ENCODE measurements at regions not wholly inside any gene's neighbourhood (a gene's known extent, or its start where the extent isn't known, plus 50 kb on each side); places are given as distances from the start of the nearest gene placed in this dataset.

DNA sequence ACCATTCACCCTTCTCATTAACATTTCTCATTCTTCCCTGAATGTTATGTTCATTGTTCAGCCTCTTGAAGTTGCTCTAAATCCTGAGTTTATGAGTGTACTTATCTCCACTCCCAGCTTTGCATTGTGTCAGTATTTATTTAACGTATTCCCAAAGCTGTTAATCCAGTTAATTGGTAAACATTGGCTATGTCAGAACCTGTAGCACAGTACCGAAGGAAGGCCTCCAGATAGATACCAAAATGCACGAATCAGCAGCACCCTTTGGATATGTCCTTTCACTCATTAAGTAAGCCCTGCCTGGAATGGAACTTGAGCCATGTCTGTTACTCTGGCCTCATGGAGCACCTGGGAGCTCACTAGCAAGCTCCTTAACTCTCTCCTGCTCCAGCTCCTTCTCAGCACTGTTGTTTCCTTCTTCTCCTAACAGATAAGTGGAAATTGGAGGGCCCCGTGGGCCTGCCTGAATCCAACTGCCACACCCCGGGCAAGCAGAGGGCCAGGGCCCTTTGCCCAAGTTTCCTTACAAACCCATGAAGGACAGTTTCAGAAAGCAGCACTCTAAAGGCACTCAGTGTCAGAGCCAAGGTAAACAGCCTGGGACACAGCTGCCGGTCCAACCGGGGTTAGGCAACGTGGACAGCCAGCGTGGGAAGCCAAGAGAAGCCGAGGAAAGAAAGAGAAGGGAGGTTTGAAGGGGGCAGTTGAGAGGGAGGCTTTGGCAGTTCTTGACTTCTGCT, 155.0 kb upstream of the SERP2 start:
- no peak for DNase-seq (ENCODE audit: low read depth)

DNA sequence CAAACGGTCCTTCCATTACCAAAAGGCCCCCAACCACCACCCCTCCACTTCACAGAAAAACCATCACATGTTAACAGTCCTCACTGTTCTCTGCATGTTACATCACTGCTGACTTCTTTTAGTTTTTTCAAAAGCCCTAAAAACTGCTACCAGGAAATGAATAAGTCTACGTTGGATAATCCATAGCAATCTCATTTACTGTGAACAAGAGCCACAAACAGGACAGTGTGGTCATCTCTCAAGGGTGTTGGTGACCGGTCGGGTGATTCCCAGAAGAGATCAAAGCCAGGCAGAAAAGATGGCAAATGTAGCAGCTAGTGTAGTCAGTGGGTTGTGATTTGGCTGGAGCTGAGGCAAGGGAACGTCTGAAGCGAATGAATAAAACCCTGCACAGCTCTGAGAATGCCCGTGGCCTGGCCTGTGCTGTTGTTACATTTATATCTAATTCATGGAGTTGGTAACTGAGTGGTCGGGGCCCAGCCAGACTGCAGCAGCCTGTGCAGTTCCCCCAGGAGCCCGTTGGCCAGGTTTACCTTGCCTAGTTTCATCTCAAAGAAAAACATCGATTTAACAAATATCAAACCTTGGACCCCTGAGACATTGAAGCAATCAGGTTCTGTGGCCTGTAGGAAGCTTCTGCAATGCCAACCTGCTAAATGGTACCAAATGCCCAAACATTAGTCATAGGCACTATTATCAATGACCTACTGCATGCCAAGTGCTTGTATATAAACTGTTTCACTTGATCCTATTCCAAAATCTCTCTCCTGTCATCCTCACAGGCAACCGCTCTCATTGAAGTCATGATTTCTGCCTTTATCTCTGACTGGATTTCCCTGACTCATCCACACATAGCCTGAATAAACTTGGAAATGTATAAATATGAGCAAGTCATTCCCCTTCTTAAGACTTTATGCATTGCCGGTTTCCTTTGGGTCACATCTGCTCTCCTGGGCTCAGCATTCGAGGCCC, 153.8 kb upstream of the SERP2 start:
- DNase-seq (ENCODE audit: low read depth), result peak; percentile 71

DNA sequence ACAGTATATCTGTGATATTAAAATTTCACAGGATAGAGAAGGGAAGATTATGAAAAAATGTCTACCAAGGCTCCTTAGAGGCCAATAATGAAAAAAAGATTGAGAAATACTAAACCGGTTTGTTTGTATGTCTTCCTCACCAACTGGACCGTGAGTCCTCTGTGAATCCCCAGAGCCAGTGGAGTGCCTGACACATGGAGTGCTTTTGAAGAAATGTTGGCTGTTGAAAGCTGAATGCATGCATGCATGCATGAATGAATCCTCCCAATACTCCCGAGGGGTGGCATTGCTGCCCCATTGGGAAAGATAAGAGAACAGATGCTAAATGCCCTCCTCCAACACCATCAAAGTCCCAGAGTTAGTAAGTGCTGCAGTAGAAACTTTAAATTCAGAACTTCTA, 152.7 kb upstream of the SERP2 start:
- no peak for DNase-seq (ENCODE audit: low read depth)

DNA sequence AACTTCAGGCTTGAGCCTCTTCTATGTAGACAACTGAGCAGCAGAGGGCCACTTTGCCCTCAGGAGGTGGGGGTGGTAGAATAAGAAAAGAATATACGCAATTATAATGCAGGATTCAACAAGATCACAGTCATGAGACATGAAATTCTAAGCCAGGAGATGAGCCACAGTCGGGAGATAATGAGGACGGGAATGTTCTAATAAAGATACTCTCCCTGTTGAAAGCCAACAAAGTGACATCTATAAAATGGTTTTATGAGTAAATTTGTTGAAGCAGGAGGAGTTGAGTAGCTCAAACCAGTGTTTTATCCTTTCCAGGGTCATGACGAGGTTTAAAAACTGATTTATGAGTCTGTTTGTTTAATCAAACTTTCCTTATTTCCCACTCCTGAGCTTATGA, 152.0 kb upstream of the SERP2 start:
- DNase-seq (ENCODE audit: low read depth), result no peak

DNA sequence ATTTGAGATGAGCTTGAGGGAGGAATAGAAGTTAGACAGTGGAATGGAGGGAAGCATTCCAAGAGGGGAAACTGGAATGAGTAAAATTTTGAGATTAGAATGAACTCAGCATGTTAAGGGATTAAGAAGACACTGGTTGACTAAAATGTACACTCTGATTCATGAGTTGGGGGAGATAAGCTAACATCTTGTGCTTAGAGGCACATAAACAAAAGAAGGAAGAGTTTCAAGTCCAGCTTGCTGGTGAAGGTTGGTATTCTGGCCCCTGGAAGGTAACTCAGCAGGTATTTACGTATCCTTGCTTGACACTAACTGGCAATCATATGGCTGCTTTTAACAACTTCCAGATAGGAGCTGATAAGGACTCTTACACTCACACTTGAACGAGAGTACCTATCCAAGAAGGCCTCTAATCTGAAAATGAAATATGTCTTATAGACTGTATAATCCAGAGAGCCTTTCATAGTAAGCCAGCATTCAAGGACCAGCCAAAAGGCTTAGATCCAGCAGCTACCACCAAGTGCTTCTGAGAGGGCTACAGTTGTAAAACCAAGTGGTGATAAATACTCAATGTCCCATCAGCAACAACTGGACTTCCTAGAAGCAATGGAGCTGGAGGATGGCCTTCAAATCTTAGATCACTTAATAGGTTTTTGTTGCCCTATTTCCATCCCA, 149.7 kb upstream of the SERP2 start:
- DNase-seq (ENCODE audit: low read depth), result no peak

DNA sequence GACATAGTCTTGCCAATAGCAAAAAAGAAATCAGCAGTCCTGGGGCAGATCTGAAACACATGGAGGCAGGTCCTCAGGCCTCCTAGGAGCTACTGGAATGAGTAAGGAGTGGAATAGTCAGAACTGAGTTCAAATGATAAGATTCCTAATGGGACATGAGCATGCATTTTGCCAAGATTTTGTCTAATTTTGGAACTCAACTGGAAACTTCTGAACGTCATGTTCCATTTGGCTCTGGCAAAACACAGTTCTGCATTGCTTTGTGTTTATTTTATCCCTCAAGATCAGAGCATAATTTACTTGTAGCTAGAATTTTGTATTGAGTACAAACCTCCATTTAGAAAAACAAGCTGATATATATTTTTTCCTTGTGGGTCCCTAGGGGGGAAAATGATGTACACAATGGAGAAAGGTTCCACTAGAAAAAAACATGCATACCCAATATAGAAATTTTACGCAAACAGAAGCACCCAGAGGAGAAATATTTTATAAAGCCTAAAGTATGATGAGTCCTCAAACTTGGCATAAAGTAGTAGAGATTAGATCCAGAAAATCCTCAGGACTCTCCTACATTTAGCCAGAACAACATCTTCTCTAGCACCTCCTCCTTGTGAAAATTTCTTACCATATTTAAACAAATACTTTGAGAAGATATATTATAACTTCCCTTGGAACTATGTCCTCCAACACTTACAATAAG, 149.0 kb upstream of the SERP2 start:
- DNase-seq (ENCODE audit: low read depth), result no peak

DNA sequence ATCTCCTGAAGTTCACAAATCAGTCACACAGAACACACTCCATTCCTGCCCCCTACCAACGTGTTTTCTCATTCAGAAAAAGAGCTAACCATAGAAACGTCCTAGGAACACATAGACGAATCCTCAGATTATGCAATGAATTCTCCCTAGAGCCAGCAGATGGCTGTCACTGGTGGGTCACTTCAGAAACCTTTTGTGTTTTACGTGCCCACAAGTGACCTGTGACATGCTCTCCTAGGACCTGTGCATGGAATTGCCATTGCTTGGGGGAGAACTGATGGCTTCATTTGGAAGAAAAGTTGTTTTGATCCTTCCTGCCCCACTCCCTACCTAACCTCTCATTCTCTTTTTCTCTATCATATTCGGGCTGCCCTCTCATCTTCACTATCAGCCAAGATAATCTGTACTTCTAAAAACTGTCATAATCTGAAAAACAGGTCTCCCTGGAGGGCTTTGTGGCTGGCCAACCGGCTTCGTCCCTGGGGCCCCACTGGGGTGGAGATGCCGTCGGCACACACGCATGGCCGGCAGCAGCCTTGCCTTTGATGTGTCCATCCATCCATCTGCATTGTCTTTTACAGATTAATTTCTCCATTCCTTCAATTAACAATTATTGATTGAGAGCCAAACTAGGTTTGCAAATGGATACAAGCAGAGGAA, 144.1 kb upstream of the SERP2 start:
- DNase-seq (ENCODE audit: low read depth), result no peak

DNA sequence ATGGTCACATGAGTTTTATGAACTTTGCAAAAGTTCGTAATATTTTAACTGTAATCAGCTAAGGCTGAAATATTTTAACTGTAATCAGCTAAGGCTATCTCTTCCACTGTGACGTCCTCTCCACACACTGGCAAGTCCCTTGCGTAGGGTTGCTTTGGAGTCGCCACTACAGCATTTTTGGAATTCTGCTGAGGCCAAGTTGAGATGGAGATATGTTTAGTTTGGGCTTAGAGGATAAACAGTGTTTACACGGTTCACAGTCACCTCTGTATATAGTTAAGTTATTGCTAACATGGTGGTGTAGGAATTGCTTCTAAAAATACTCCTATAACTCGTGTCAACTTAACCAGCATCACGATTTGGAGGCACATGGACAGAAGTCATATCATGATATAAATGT, 143.6 kb upstream of the SERP2 start:
- DNase-seq (ENCODE audit: low read depth), result no peak

DNA sequence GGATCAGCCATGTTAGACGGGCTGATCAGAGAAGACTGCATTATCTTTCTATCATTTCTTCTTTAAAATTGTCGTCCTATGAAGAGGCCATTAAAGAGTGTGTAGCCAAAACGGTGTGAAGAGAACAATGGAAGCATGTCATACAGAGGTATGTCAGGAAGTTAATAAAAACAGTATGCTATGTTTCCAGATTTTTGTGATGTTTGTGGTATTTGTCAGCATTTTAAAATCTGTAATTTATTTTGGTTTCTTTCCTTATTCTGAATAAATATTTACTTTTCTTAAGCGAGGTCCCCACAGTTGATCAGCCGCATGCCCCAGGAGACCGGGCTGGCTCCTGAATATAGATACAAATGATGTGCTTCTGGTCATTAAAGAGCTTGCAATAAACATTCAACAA, 142.9 kb upstream of the SERP2 start:
- DNase-seq (ENCODE audit: low read depth), result no peak

DNA sequence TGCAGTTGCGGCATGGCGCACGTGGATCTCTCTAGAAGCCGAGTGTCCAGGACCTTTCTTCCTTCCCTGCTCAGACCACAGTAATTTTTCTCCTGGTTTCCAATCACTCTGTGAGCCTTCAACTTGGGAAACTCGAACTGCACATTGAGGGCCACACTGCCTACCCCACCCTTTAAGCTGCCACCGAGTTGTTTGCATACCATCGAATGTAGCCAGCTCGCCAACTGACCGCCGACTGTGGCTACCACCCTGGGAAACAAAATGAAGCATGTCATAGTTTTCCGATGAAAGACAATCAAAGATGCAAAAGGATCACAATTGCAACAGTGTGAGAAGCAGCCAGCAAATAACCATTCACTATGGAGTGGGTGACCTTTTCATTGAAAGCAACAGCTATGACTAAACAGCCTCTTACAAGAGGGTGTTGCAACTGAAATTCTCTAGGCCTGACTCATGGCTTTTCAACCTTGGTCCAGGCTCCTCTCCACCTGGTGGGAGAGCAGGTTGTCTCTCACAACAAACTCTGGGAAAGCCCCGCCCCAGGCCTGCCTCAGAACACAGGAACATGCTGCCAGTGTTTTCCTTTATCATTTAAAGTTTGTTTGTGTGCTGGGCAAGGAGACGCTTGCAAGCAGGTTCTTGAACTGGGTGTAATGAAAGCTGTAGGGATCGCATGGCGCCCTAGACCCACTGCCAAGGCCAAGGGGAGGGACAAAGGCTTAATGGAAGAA, 141.7 kb upstream of the SERP2 start:
- DNase-seq (ENCODE audit: low read depth), result peak; percentile 51

DNA sequence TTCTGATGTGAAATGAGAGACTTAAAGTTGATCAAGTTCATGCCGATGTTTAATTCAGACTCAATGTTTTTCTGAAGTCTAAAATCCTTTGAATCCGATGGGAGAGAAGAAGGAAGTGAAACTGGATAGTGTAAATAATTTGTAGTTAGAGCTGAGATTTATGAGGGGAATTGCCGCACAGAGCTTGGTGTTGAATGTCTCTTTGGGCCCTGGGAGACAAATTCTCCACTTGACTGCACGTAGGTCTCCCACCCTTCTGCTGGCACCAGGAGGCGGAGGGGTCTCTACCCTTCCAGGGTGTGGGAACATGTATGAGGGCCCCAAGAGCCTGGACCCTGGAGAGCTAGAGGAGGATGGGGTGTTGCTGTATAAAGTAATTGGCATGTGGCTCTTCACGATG, 140.8 kb upstream of the SERP2 start:
- DNase-seq (ENCODE audit: low read depth), result no peak

DNA sequence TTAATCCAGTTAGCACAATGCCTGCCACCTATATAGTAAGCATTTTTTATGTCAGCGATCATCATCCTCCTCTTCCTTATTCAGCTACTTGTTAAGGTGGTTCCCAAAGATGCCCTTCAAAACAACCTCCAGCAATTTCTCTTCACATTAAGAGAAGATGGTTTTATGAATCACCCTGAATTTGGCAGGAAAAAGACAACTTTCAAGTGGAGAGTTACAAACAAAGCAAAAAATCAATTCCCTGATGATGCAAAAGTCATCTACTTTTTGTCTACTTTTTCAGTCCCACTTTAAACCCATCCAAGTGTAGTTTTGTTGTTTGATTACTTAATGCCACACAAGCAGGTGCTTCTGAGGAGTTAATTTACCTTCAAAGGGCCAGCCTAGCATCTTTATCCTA, 139.1 kb upstream of the SERP2 start:
- no peak for DNase-seq (ENCODE audit: low read depth)

DNA sequence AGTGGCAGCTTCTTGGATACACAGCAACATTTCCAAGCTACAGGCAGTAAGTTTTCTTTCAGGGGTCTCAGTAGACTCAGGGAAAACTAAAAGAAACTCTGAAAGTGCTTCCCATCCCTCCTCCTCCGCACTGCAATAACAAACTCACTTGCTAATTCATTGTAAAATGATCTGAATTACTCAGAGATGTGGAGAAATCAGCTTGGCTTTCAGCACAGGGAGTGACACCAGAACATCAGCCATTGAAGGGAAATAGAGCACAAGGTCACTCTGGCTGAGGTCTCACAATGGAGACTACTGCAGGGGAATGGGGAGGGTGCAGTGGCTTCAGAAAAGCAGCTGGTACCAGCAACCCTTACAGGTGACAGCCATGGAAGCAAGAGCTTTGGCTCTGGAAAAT, 137.3 kb upstream of the SERP2 start:
- no peak for DNase-seq (ENCODE audit: low read depth)

DNA sequence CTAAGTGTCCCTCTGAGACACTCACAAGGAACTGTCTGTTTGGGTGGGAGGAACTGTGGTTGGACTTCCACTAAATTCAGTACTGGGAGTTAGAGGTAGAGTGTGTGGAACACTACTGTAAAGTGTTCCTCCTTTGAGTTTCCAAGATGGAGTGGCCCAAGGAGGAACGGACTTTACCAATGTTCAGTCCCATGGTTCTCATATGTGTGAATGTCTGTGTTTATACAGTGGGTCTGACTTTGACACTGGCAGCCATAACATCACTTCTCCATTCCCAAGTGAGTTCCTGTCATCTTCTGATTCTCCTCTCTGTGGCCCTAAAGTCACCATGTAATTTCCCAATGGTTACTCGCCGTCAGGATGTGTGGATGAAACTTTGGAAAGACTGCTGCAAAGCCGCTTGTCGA, 136.8 kb upstream of the SERP2 start:
- DNase-seq (ENCODE audit: low read depth), result no peak

DNA sequence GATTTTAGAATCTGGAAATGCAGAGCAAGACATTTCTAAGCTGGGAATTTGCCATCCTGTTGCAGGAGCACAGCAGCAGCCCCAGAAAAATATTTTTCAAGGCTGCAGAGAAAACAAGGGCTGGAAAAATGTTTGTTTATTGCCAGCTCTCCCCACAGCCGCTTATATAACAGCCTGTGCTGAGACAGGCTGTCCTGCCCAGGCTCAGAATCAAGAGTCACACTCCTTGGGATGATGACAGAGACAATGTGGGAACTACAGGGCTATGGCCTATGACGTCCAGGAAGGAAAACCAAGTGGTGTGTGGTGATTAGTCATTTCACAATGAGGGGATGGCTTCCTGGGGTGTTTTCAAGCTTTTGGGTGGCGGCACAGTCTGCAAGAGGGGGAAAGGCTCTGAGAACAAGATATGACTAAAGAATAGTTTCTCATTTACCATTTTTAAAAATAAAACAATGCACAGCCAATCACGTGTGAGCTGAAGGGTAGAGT, 136.3 kb upstream of the SERP2 start:
- peak; percentile 76 for DNase-seq (ENCODE audit: low read depth)

DNA sequence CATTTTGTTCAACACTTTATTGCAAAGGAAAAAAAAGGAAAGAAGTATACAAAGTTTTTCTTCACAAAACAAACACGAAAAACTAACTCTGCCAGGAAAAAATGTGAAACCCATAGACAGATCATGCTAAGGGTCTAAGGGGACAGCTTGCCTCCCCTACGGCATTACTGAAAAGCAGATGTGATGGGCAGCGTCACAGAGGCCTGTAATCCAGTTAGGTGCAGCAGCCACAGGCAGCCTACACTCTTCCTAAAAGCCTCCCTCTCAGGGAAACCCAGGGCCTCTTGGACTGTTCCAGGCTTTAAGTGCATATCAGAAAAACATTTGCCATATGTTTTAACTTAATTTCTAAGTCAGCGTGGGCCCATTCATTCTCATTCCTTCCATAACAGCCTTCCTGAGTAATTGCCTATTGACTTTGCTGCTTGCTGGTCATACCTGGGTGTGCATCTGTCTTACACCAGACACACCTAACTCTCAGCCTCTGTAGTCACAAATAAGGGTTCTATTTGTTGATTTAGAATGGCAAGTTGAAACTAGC, 135.7 kb upstream of the SERP2 start:
- DNase-seq (ENCODE audit: low read depth), result no peak

DNA sequence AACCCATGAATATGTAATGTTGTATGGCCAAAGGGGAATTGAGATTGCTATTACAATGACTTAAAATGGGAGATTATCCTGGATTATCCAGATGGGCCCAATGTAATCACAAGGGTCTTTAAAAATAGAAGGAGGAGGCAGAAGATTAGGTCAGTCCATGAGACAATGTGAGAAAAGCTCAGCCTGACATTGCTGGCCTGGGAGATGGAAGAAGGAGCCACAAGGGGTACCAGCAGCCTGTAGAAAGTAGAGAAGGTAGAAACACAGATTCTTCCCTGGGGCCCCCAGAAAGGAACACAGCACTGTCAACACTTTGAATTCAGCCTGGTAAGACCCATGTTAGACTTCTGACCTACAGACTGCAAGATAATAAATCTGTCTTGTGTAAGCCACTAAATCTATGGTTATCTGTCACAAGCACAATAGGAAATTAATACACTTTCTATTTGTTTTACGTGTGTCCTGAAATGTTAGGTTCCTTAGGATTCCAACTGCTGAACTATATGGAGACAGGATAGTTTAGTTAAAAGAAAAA, 132.9 kb upstream of the SERP2 start:
- no peak for DNase-seq (ENCODE audit: low read depth)

DNA sequence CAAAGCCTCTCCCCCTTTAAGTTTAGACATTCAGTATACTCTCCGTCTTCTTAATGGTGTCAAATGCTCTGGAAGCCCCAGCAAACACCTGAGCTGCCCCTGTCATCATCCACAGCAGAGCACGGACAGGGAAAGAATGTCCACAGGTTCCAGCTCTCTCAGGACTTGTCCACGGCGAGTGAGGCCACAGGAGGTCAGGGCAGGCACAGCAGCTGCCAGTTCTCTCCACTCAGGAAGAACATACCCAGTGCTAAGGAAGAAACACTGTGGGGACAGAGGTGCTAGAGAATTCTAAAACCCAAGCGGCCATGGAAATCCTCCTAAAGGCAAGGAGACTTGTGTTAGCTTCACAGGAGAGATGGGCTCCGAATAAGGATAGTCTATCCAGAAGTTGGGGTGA, 132.0 kb upstream of the SERP2 start:
- DNase-seq (ENCODE audit: low read depth), result no peak

DNA sequence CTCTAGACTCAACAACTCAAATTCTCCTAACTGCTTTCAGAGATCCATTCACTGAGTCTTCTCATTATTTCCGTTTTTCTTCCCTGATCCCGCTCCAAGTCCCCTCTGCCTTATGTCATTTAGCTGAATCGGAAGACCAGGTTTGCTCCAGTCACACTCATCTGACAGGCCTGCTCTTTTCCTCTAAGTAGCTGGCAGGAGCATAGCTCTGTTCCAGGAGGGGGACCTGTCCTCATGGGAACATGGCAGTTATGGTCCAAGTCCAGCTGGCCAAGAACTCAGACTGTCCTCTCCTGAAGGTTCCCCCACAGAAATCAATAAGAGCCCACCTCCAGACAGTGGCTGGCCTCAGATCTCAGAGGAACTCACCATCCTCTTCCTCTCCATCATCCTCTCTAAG, 130.9 kb upstream of the SERP2 start:
- DNase-seq (ENCODE audit: low read depth), result no peak

Data from Daoy (cell line).